Gastrocnemius medialis (tissue), 4 donors: ENCODE measurements at regions not wholly inside any gene's neighbourhood (a gene's known extent, or its start where the extent isn't known, plus 50 kb on each side); places are given as distances from the start of the nearest gene placed in this dataset.

Source experiments
- ATAC-seq, 2 donors: fragments of 150-250 bp; one replicate each; pipeline ENCODE4 v1.9.1; 2016
- DNase-seq, 2 donors: peaks; one replicate each; pipeline ENCODE4 v3.0.0-alpha.2; 2019
- H3K27ac ChIP-seq, 4 donors: fragments of 200-600 bp; sonication (generic); 1 replicate in 1 of 4; 2 replicates in 3 of 4; pipeline ENCODE4 v1.5.1; 2016 to 2018; ENCODE audit warnings: mild to moderate bottlenecking in 2 of 4, moderate library complexity in 1 of 4
- H3K27me3 ChIP-seq, 3 donors: fragments of 200-600 bp; sonication (generic) in 2 of 3; 1 replicate in 1 of 3; 2 replicates in 2 of 3; pipeline versions ENCODE4 v1.5.1 to v1.6.0; 2016 to 2019; ENCODE audit warnings: mild to moderate bottlenecking in 1 of 3, moderate library complexity in 1 of 3
- H3K36me3 ChIP-seq, 2 donors: fragments of 200-600 bp; sonication (generic) in 1 of 2; one replicate each; pipeline ENCODE4 v1.5.1; 2017 to 2018
- H3K4me1 ChIP-seq, 2 donors: fragments of 200-600 bp; sonication (generic) in 1 of 2; one replicate each; pipeline ENCODE4 v1.5.1; 2016 to 2017; ENCODE audit warnings: mild to moderate bottlenecking in 2 of 2
- H3K4me3 ChIP-seq, 4 donors: fragments of 200-600 bp; sonication (generic) in 3 of 4; 1 replicate in 1 of 4; 2 replicates in 3 of 4; pipeline ENCODE4 v1.5.1; 2016 to 2019; ENCODE audit warnings: mild to moderate bottlenecking in 2 of 4
- H3K9me3 ChIP-seq, 3 donors: fragments of 200-600 bp; sonication (generic) in 2 of 3; 1 replicate in 1 of 3; 2 replicates in 2 of 3; pipeline ENCODE4 v1.5.1; 2016 to 2019
- POLR2A ChIP-seq, 2 donors: fragments of 450-650 bp; IDR thresholded peaks; one replicate each; pipeline ENCODE4 v1.6.1; 2017; ENCODE audit warnings: antibody characterized with exemption in 2 of 2, mild to moderate bottlenecking in 2 of 2, moderate library complexity in 2 of 2
- in situ Hi-C, 4 donors: fragments of 200-750 bp; cut with MboI; loops; one replicate each; pipeline versions ENCODE4 v1.15.0 to v1.8.0; 2017; ENCODE audit warnings: low sequenced_read_pairs in 4 of 4
- intact Hi-C: fragments of 100-400 bp; cut with DNase I; formaldehyde crosslinking; loops from one replicate; pipeline ENCODE4 v1.15.1; 2023; ENCODE audit warnings: low total_unique reads
- TF ChIP-seq, protein P1 (sequence below), 5 experiments: fragments of 450-650 bp in 3 of 5; fragments of 200-600 bp in 2 of 5; sonication (generic) in 2 of 5; IDR thresholded peaks in 4 of 5; conservative IDR thresholded peaks in 1 of 5; 1 replicate in 4 of 5; 2 replicates in 1 of 5; pipeline ENCODE4 v1.5.1; 2016 to 2019; ENCODE audit warnings: antibody characterized with exemption in 5 of 5, mild to moderate bottlenecking in 3 of 5, moderate library complexity in 3 of 5

DNA sequence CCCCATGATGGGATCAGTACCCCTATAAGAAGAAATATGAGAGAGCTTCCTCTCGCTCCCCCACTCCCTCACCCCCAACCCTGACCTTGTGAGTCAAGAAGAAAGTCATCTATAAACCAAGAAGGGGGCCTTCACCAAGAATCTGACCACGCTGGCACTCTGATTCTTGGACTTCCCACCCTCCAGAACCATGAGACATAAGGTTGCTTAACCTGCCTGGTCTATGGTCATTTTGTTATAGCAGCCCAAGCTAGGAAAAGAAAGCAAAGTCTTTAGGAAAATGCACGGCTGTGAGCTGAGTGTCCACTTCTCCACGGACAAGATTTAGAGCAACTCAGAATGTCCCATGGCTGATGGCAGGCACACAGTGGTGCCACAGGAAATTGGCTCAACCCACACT lies 333.5 kb downstream of the SOX9 start:
- TF ChIP-seq POLR2A (IDR thresholded peaks at IDR 0.05), result no peak
- TF ChIP-seq, protein P1, sequence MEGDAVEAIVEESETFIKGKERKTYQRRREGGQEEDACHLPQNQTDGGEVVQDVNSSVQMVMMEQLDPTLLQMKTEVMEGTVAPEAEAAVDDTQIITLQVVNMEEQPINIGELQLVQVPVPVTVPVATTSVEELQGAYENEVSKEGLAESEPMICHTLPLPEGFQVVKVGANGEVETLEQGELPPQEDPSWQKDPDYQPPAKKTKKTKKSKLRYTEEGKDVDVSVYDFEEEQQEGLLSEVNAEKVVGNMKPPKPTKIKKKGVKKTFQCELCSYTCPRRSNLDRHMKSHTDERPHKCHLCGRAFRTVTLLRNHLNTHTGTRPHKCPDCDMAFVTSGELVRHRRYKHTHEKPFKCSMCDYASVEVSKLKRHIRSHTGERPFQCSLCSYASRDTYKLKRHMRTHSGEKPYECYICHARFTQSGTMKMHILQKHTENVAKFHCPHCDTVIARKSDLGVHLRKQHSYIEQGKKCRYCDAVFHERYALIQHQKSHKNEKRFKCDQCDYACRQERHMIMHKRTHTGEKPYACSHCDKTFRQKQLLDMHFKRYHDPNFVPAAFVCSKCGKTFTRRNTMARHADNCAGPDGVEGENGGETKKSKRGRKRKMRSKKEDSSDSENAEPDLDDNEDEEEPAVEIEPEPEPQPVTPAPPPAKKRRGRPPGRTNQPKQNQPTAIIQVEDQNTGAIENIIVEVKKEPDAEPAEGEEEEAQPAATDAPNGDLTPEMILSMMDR (IDR thresholded peaks at IDR 0.05 in 4 of 5, conservative IDR thresholded peaks at IDR 0.05 in 1 of 5), result no peak
- in situ Hi-C loops, result loop anchor here in 1 of 4 donors (25.0 kb wide), 1 partner anchor 92 kb away; no protein-coding TSS in a partner anchor

GRCh38 chr17:72455562-72455961 lies 334.7 kb downstream of the SOX9 start:
- no peak for TF ChIP-seq POLR2A (IDR thresholded peaks at IDR 0.05)
- TF ChIP-seq, protein P1 (IDR thresholded peaks at IDR 0.05 in 4 of 5, conservative IDR thresholded peaks at IDR 0.05 in 1 of 5), result no peak
- Histone ChIP-seq H3K4me1 (no peaks in the 10 kb centered on the region), H3K4me3 (no peak overlapping the region), H3K27ac (no peak overlapping the region), H3K27me3 (no peaks in the 10 kb centered on the region), H3K36me3 (no peaks in the 10 kb centered on the region), H3K9me3 (no peaks in the 10 kb centered on the region)
- ATAC-seq, result no peak
- intact Hi-C loops (no loop called here), in situ Hi-C loops (loop anchor here in 1 of 4 donors (25.0 kb wide), 1 partner anchor 93 kb away; no protein-coding TSS in a partner anchor)
- DNase-seq, result no peak

More for the DNA sequence above, 333.5 kb downstream of the SOX9 start:
- no peaks in the 10 kb centered on the region for H3K4me1 ChIP-seq
- intact Hi-C loops, result no loop called here
- no peak for DNase-seq
- H3K27me3 ChIP-seq, result no peaks in the 10 kb centered on the region
- H3K36me3 ChIP-seq, result no peaks in the 10 kb centered on the region
- ATAC-seq, result no peak
- no peak overlapping the region for H3K27ac ChIP-seq
- H3K4me3 ChIP-seq, result no peak overlapping the region
- no peaks in the 10 kb centered on the region for H3K9me3 ChIP-seq

GRCh38 chr17:72456075-72456474 lies 335.3 kb downstream of the SOX9 start:
- DNase-seq (no peak), ATAC-seq (no peak)
- intact Hi-C loops (no loop called here), in situ Hi-C loops (loop anchor here in 1 of 4 donors (25.0 kb wide), 1 partner anchor 94 kb away; no protein-coding TSS in a partner anchor)
- Histone ChIP-seq H3K4me3 (no peak overlapping the region), H3K27me3 (no peaks in the 10 kb centered on the region), H3K27ac (no peak overlapping the region), H3K36me3 (no peaks in the 10 kb centered on the region), H3K4me1 (no peaks in the 10 kb centered on the region), H3K9me3 (no peaks in the 10 kb centered on the region)
- TF ChIP-seq, protein P1 (IDR thresholded peaks at IDR 0.05 in 4 of 5, conservative IDR thresholded peaks at IDR 0.05 in 1 of 5), result no peak
- no peak for TF ChIP-seq POLR2A (IDR thresholded peaks at IDR 0.05)

GRCh38 chr17:72457712-72458111 lies 336.9 kb downstream of the SOX9 start:
- in situ Hi-C loops, result loop anchor here in 1 of 4 donors (25.0 kb wide), 1 partner anchor 95 kb away; no protein-coding TSS in a partner anchor
- intact Hi-C loops, result no loop called here

More at GRCh38 chr17:72457712-72458111, 336.9 kb downstream of the SOX9 start:
- Histone ChIP-seq H3K36me3 (no peaks in the 10 kb centered on the region), H3K27ac (no peak overlapping the region), H3K27me3 (no peaks in the 10 kb centered on the region), H3K9me3 (no peaks in the 10 kb centered on the region), H3K4me1 (no peaks in the 10 kb centered on the region), H3K4me3 (no peak overlapping the region)
- ATAC-seq, result no peak
- no peak for TF ChIP-seq POLR2A (IDR thresholded peaks at IDR 0.05)
- TF ChIP-seq, protein P1 (IDR thresholded peaks at IDR 0.05 in 4 of 5, conservative IDR thresholded peaks at IDR 0.05 in 1 of 5), result no peak
- DNase-seq, result no peak
